ENCODE measurements at regions not wholly inside any gene's neighbourhood (a gene's known extent, or its start where the extent isn't known, plus 50 kb on each side); places are given as distances from the start of the nearest gene placed in this dataset.

DNA sequence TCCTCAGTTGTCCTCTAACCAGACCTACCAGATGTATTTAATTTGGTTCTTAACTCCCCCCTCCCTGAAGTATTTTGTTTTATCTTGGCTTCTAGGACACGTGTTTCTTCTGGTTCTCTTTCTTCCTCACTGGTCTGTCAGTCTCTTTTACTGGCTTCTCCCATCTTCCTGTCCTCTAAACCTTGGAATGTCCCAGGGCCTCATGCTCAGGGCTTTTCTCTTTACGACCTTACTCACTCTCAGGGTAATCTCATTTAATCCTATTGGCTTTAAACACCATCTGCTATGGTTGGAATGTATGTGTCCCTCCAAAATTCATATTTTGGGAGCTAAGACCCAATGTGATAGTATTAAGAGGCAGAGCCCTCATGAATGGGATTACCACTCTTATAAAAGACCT is 418.2 kb upstream of the PODXL start:
- TF ChIP-seq SUZ12 (IDR thresholded peaks at IDR 0.05; ENCODE audit: extremely low read depth, insufficient read depth, insufficient read length) (no peak), YY1 (IDR thresholded peaks at IDR 0.05; ENCODE audit: insufficient read depth, insufficient read length) (no peak), ZNF274 (IDR thresholded peaks at IDR 0.05; ENCODE audit: low read depth, low read length) (no peak)

Data from NT2/D1 (cell line).